ENCODE measurements at regions not wholly inside any gene's neighbourhood (a gene's known extent, or its start where the extent isn't known, plus 50 kb on each side); places are given as distances from the start of the nearest gene placed in this dataset.

- DNase-seq (ENCODE audit: extremely low read depth, low read depth, low spot score): no peak
Measured at GRCh38 chr13:109899748-109900147, 113.4 kb upstream of the IRS2 start.

GRCh38 chr13:109899316-109899715, 112.9 kb upstream of the IRS2 start:
- DNase-seq (ENCODE audit: extremely low read depth, low read depth, low spot score): no peak

DNA sequence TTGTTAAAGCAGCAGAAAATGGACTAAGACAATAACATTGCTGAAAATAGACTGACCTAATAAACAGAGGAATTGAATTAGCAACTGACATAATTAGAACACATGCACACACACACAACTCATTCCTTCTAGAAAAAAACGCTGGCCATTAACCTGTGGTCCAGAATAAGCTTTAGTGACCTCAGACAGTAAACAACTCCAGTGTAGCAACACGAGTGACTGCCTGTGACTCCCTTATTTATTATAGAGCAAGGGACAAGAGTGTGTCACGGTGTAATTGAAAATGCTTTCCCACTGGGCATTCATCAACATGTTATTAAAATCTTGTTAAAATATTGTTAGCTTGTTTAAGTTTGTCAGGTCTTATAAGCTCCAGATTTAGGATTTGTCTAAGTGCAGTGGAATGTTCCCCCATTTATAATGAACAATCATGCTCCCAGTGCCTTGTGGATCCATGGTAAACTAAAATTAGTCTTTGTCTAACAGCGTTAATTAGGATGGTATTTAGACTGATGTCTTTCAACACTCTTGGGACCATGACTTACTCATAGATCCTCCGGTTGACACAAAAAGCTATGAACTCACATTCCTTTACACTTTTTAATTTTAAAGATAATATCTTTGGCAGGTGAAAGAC, 111.7 kb upstream of the IRS2 start:
- DNase-seq (ENCODE audit: extremely low read depth, low read depth, low spot score): no peak

DNA sequence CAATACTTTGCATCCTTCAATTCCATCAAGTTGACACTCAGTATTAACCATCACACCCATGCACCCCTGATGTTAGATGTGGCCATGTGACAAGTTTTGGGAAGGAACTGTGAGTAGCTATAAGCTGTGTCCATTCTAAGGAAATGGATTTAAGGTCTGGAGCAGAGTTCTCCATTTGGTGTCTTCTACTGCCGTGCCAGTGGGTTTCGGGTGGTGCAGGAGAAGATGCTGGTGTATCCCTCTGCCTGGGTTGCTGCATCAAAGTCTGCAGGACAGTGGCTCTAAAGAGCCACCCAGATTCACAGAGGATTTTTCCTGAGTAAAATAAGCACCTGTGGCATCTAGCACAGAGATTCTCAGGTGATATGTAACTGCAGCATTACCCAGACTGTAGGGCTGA, 105.7 kb upstream of the IRS2 start:
- no peak for DNase-seq (ENCODE audit: extremely low read depth, low read depth, low spot score)

GRCh38 chr13:109885235-109885634, 98.9 kb upstream of the IRS2 start:
- no peak for DNase-seq (ENCODE audit: extremely low read depth, low read depth, low spot score)

DNA sequence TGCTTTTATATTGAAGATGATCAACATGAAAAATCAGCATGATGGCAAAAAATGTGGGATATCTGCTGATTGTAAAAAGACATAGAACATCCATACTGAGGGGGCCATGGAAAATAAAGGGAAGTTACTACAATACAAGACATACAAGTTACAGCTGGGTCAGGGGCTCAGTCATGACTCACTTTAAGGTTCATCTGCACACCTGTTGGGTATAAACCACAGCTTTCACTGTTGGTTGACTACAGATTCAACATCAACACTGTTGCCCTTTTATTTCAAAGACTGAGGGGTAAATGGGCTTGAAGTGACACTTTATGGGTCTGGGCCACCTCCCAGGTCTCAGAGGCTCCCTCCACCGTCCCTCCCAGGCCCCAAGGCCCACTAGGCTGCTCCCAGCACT, 98.1 kb upstream of the IRS2 start:
- no peak for DNase-seq (ENCODE audit: extremely low read depth, low read depth, low spot score)

- DNase-seq (ENCODE audit: extremely low read depth, low read depth, low spot score): no peak
Measured at GRCh38 chr13:109883181-109884180, 97.1 kb upstream of the IRS2 start.

- DNase-seq (ENCODE audit: extremely low read depth, low read depth, low spot score): no peak
Measured at GRCh38 chr13:109881961-109882558, 95.7 kb upstream of the IRS2 start.

- DNase-seq (ENCODE audit: extremely low read depth, low read depth, low spot score): no peak
Measured at GRCh38 chr13:109881347-109881725, 95.0 kb upstream of the IRS2 start.

- no peak for DNase-seq (ENCODE audit: extremely low read depth, low read depth, low spot score)
Measured at GRCh38 chr13:109880371-109881346, 94.3 kb upstream of the IRS2 start.

DNA sequence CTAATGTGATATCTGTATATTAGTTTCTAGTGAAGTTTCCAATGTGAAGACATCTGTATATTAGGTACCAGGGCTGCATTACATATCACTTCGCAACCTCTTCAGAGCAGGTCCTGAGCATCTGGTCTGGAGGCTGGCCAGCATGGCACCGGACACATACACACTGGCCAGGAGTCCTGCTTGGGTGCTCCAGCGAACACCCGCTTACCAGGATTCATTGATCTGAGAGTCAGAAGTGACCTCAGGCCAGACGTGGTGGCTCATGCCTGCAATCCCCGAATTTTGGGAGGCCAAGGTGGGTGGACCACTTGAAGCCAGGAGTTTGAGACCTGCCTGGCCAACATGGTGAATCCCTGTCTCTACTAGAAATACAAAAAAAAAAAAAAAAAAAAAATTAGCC, 93.0 kb upstream of the IRS2 start:
- DNase-seq (ENCODE audit: extremely low read depth, low read depth, low spot score): no peak

GRCh38 chr13:109877809-109878208, 91.4 kb upstream of the IRS2 start:
- no peak for DNase-seq (ENCODE audit: extremely low read depth, low read depth, low spot score)

GRCh38 chr13:109875746-109876145, 89.4 kb upstream of the IRS2 start:
- DNase-seq (ENCODE audit: extremely low read depth, low read depth, low spot score): no peak

DNA sequence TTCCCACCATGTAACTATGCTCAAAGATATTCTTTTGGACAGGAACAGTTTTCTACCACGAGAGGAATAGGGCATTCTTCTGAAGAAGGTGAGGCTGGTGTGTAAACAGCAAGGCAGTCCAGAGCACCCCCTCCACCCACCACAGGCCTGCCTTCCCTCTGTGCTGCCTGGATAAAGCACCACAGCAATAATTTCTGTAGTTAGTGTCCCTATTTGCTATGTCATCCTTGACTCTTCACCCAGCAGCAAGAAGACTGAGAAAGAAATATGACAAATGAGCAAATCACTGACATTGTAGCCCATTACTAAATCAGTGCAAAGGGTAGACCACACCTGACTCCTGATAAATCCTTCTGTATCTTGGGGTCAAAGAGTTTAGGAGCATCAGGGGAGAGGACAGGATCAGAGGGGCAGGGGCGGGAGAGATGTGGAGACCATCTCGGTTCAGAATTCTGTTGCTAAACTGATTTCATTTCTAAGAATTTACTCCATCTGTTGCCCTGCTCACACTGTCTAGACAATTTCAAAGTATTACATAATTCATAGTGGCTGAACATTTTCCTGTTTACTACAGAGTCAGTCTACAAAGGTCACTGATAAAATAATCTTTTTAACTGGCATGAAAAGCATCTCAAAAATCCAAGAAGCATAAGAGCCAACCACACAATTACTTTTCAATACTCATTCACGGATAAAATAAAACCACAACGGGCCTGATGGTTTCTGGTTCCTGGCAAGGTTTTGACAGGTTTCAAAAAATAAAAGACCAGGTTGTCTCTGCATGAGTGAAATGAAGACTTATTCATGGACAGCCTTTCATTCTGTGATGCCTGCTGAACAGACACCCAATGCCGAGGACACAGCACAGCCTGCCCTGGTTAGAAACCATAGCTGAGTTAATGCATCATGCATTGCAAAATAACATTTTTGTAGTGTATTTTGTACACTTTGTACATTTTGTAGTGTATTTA, 88.4 kb upstream of the IRS2 start:
- DNase-seq (ENCODE audit: extremely low read depth, low read depth, low spot score): no peak

- DNase-seq (ENCODE audit: extremely low read depth, low read depth, low spot score): no peak
Measured at GRCh38 chr13:109873351-109874123, 87.2 kb upstream of the IRS2 start.

DNA sequence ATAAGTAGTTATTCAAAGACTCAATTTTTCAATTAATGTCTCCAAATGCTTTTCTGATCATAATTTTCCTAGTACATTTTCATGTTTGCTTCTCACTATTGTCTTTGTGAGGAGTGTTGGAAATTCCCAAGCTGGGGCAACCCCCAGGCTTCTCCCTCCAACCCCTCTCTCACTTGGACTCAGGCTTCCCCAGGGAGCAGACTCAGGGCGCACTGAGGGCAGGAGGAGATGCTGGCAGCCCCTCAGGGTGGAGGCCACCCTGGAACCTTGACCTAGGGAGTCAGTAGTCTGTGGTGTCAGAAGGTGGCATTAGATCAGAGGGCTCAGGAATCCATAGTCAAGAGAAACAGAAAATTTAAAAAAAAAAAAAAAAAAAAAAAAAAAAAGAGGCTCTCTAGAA, 86.5 kb upstream of the IRS2 start:
- DNase-seq (ENCODE audit: extremely low read depth, low read depth, low spot score): no peak

- no peak for DNase-seq (ENCODE audit: extremely low read depth, low read depth, low spot score)
Measured at GRCh38 chr13:109870696-109871370, 84.5 kb upstream of the IRS2 start.

GRCh38 chr13:109870274-109870673, 83.9 kb upstream of the IRS2 start:
- DNase-seq (ENCODE audit: extremely low read depth, low read depth, low spot score): no peak

All from glomerular endothelial cell (primary cell).